ENCODE measurements at regions not wholly inside any gene's neighbourhood (a gene's known extent, or its start where the extent isn't known, plus 50 kb on each side); places are given as distances from the start of the nearest gene placed in this dataset.
A peak's percentile ranks its signal among the peaks of the same experiment; 100 is the strongest.
"Not testable (repeated sequence)": the region's sequence is repeated elsewhere in the genome, so short reads cannot be mapped to it uniquely, and the experiment has no call there.

DNA sequence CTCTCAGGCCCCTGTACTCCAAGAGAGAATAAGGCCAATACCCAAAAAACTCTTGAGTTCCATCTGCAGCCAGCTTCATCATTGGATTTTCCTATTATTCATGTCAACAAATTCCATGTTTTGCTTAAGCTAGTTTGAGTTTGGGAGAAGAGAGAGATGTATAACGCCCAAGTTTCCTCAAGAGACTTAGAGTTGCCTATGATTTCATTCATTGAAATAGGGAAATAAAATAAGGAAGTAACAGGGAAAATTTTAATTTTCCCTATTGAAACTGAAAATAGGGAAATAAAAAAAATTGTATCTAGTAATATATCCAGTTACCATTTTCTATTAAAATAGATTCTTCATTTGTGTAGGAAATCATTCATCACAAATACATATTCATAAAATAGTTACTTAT lies 66.5 kb upstream of the SVIL start:
- Histone ChIP-seq H3K4me1 (peaks cover 0 to 59% (median 21%) of the 10 kb centered on the region in 4 donors), H3K27ac (no peak overlapping the region), H3K27me3 (no peaks in the 10 kb centered on the region), H3K36me3 (no peaks in the 10 kb centered on the region), H3K9me3 (no peaks in the 10 kb centered on the region), H3K4me3 (no peak overlapping the region)
- DNase-seq, result no peak
- intact Hi-C loops (cut with DNase I; ENCODE audit: low total_unique reads), result no loop called here
- TF ChIP-seq, protein P1, sequence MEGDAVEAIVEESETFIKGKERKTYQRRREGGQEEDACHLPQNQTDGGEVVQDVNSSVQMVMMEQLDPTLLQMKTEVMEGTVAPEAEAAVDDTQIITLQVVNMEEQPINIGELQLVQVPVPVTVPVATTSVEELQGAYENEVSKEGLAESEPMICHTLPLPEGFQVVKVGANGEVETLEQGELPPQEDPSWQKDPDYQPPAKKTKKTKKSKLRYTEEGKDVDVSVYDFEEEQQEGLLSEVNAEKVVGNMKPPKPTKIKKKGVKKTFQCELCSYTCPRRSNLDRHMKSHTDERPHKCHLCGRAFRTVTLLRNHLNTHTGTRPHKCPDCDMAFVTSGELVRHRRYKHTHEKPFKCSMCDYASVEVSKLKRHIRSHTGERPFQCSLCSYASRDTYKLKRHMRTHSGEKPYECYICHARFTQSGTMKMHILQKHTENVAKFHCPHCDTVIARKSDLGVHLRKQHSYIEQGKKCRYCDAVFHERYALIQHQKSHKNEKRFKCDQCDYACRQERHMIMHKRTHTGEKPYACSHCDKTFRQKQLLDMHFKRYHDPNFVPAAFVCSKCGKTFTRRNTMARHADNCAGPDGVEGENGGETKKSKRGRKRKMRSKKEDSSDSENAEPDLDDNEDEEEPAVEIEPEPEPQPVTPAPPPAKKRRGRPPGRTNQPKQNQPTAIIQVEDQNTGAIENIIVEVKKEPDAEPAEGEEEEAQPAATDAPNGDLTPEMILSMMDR (IDR thresholded peaks at IDR 0.05), result no peak

DNA sequence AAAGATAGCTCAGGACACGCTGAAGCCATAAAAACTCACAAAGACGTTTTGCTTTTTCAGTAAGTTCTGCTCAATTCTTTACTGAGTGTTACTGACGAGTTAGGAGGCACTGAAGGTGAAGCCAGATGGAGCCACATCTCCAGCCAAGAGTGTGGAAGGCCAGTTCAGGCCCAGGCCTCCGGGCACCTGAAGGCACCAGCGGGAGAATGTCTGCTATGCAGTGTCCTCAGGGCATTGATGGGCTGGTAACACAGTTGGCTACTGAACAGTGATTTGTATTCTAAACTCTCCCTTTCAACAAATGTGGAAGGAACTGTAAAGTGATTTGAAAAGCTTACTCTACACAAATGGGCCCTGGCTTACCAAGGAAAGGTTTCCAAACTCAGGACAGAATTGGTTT lies 64.8 kb upstream of the SVIL start:
- Histone ChIP-seq H3K36me3 (no peaks in the 10 kb centered on the region), H3K27me3 (no peaks in the 10 kb centered on the region), H3K27ac (no peak overlapping the region), H3K4me3 (no peak overlapping the region), H3K9me3 (no peaks in the 10 kb centered on the region), H3K4me1 (peaks cover 0 to 67% (median 21%) of the 10 kb centered on the region in 4 donors)
- DNase-seq, result no peak
- intact Hi-C loops (cut with DNase I; ENCODE audit: low total_unique reads), result no loop called here
- TF ChIP-seq, protein P1 (IDR thresholded peaks at IDR 0.05), result no peak

- intact Hi-C loops (cut with DNase I; ENCODE audit: low total_unique reads), result no loop called here
- peaks cover 0 to 70% (median 21%) of the 10 kb centered on the region in 4 donors for H3K4me1 ChIP-seq
- TF ChIP-seq, protein P1 (IDR thresholded peaks at IDR 0.05), result no peak
Observed at GRCh38 chr10:29698773-29699490, 64.2 kb upstream of the SVIL start.

DNA sequence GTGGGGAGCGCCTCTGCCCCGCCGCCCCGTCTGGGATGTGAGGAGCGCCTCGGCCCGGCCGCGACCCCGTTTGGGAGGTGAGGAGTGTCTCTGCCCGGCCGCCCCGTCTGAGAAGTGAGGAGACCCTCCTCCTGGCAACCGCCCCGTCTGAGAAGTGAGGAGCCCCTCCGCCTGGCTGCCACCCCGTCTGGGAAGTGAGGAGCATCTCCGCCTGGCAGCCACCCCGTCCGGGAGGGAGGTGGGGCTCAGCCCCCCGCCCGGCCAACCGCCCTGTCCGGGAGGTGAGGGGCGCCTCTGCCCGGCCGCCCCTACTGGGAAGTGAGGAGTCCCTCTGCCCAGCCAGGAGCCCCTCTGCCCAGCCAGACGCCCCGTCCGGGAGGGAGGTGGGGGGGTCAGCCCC lies 61.8 kb upstream of the SVIL start:
- H3K27me3 ChIP-seq; intact Hi-C loops (cut with DNase I; ENCODE audit: low total_unique reads); DNase-seq; H3K4me3 ChIP-seq; H3K36me3 ChIP-seq; H3K27ac ChIP-seq; H3K9me3 ChIP-seq: not testable (repeated sequence)
- peaks cover 0 to 70% (median 19%) of the 10 kb centered on the region in 4 donors for H3K4me1 ChIP-seq

More at GRCh38 chr10:29698773-29699490, 64.2 kb upstream of the SVIL start:
- no peaks in the 10 kb centered on the region for H3K9me3 ChIP-seq
- no peak overlapping the region for H3K27ac ChIP-seq
- no peak for DNase-seq
- H3K36me3 ChIP-seq, result no peaks in the 10 kb centered on the region
- no peak overlapping the region for H3K4me3 ChIP-seq
- no peaks in the 10 kb centered on the region for H3K27me3 ChIP-seq

GRCh38 chr10:29694121-29694520 lies 59.4 kb upstream of the SVIL start:
- peaks cover 0 to 64% (median 17%) of the 10 kb centered on the region in 4 donors for H3K4me1 ChIP-seq
- H3K4me3 ChIP-seq, result no peak overlapping the region
- DNase-seq, result no peak
- no peaks in the 10 kb centered on the region for H3K27me3 ChIP-seq
- no peaks in the 10 kb centered on the region for H3K9me3 ChIP-seq
- no peaks in the 10 kb centered on the region for H3K36me3 ChIP-seq
- TF ChIP-seq, protein P1 (IDR thresholded peaks at IDR 0.05), result no peak
- H3K27ac ChIP-seq, result peak overlapping the region; percentile 40 to 63
- intact Hi-C loops (cut with DNase I; ENCODE audit: low total_unique reads), result no loop called here

GRCh38 chr10:29692121-29692539 lies 57.4 kb upstream of the SVIL start:
- intact Hi-C loops (cut with DNase I; ENCODE audit: low total_unique reads), result no loop called here
- Histone ChIP-seq H3K27ac (peak overlapping the region; percentile 61 to 63), H3K4me3 (peak overlapping the region in 1 of 2 donors; percentile 19)

More at GRCh38 chr10:29692121-29692539, 57.4 kb upstream of the SVIL start:
- TF ChIP-seq, protein P1 (IDR thresholded peaks at IDR 0.05), result no peak
- no peaks in the 10 kb centered on the region for H3K27me3 ChIP-seq
- DNase-seq, result no peak
- no peaks in the 10 kb centered on the region for H3K36me3 ChIP-seq
- H3K9me3 ChIP-seq, result no peaks in the 10 kb centered on the region
- peaks cover 0 to 77% (median 26%) of the 10 kb centered on the region in 4 donors for H3K4me1 ChIP-seq
